Neural cell (in vitro differentiated cells): ENCODE measurements at regions not wholly inside any gene's neighbourhood (a gene's known extent, or its start where the extent isn't known, plus 50 kb on each side); places are given as distances from the start of the nearest gene placed in this dataset.

Source experiments
- H2AFZ ChIP-seq: fragments of 200-600, 300-800 bp; sonication (generic), shearing (Covaris generic); 2 replicates; pipeline ENCODE4 v1.6.0; 2014; ENCODE audit warnings: low read depth, mild to moderate bottlenecking, antibody characterized with exemption, low read length, moderate library complexity
- H3F3A ChIP-seq: fragments of 200-600 bp; shearing (Covaris generic); 2 replicates; pipeline ENCODE4 v1.6.1; 2016; ENCODE audit warnings: mild to moderate bottlenecking, moderate library complexity, mixed read lengths, antibody characterized with exemption, low read length; ENCODE audit not compliant: insufficient read depth, poor library complexity, severe bottlenecking
- H3K27ac ChIP-seq: fragments of 200-600, 300-800 bp; sonication (generic), shearing (Covaris generic); 2 replicates; pipeline ENCODE4 v1.5.1; 2014; ENCODE audit warnings: mild to moderate bottlenecking, low read length, moderate library complexity
- H3K27me3 ChIP-seq: fragments of 300-800, 200-600 bp; sonication (generic), shearing (Covaris generic); 2 replicates; pipeline ENCODE4 v1.6.0; 2014; ENCODE audit warnings: mild to moderate bottlenecking, low read depth, low read length, moderate library complexity; ENCODE audit not compliant: insufficient read depth
- H3K36me3 ChIP-seq: fragments of 300-800, 200-600 bp; sonication (generic), shearing (Covaris generic); 2 replicates; pipeline ENCODE4 v1.5.1; 2014; ENCODE audit warnings: mild to moderate bottlenecking, antibody characterized with exemption, low read length, moderate library complexity; ENCODE audit not compliant: insufficient read depth
- H3K4me2 ChIP-seq: fragments of 300-800, 200-600 bp; sonication (generic), shearing (Covaris generic); 2 replicates; pipeline ENCODE4 v1.6.0; 2014; ENCODE audit warnings: mild to moderate bottlenecking, low read length
- H3K4me3 ChIP-seq: fragments of 300-800, 200-600 bp; sonication (generic), shearing (Covaris generic); 2 replicates; pipeline ENCODE4 v1.5.1; 2014; ENCODE audit warnings: mild to moderate bottlenecking, low read length, moderate library complexity
- H3K79me2 ChIP-seq: fragments of 200-600 bp; shearing (Covaris generic); replicated peaks from 2 replicates; pipeline ENCODE4 v1.6.0; 2014; ENCODE audit warnings: mild to moderate bottlenecking, low read length, moderate library complexity; ENCODE audit not compliant: insufficient read depth
- H3K9ac ChIP-seq: fragments of 300-800, 200-600 bp; sonication (generic), shearing (Covaris generic); 2 replicates; pipeline ENCODE4 v1.6.1; 2016; ENCODE audit warnings: mild to moderate bottlenecking, low read length, mixed read lengths
- H3K9me2 ChIP-seq: fragments of 200-600 bp; shearing (Covaris generic); 2 replicates; pipeline ENCODE4 v1.6.1; 2016; ENCODE audit warnings: mild to moderate bottlenecking, low read length, mixed read lengths; ENCODE audit not compliant: insufficient read depth
- H3K9me3 ChIP-seq: fragments of 200-600, 300-800 bp; sonication (generic), shearing (Covaris generic); 2 replicates; pipeline ENCODE4 v1.6.1; 2016; ENCODE audit warnings: mild to moderate bottlenecking, mixed run types, low read length, moderate library complexity, mixed read lengths
- H4K20me1 ChIP-seq: fragments of 200-600 bp; shearing (Covaris generic); 2 replicates; pipeline ENCODE4 v1.6.1; 2016; ENCODE audit warnings: mild to moderate bottlenecking, mixed run types; ENCODE audit not compliant: insufficient read depth
- CTCF ChIP-seq: fragments of 450-650 bp; IDR thresholded peaks from 2 replicates; pipeline ENCODE4 v1.5.1; 2014; ENCODE audit warnings: antibody characterized with exemption, mild to moderate bottlenecking, moderate library complexity; ENCODE audit not compliant: poor library complexity, severe bottlenecking
- EP300 ChIP-seq: fragments of 450-650 bp; conservative IDR thresholded peaks from 2 replicates; pipeline ENCODE4 v1.6.1; 2014; ENCODE audit warnings: antibody characterized with exemption, mild to moderate bottlenecking, moderate library complexity; ENCODE audit not compliant: poor library complexity, severe bottlenecking
- EZH2 ChIP-seq: fragments of 200-600, 300-800 bp; shearing (Covaris generic), sonication (generic); IDR thresholded peaks from 2 replicates; pipeline ENCODE4 v1.6.1; 2014; ENCODE audit warnings: antibody characterized with exemption, low read length, borderline replicate concordance, mild to moderate bottlenecking; ENCODE audit not compliant: insufficient read depth, poor library complexity, severe bottlenecking
- MXI1 ChIP-seq: fragments of 450-650 bp; conservative IDR thresholded peaks from 2 replicates; pipeline ENCODE4 v1.6.1; 2014; ENCODE audit warnings: antibody characterized with exemption, mild to moderate bottlenecking; ENCODE audit not compliant: poor library complexity, severe bottlenecking
- POLR2AphosphoS5 ChIP-seq: IDR thresholded peaks from 2 replicates; pipeline ENCODE4 v1.6.1; 2012
- RAD21 ChIP-seq: fragments of 450-650 bp; conservative IDR thresholded peaks from 2 replicates; pipeline ENCODE4 v1.6.1; 2014; ENCODE audit warnings: antibody characterized with exemption, mild to moderate bottlenecking, moderate library complexity
- SMC3 ChIP-seq: fragments of 450-650 bp; conservative IDR thresholded peaks from 2 replicates; pipeline ENCODE4 v1.6.1; 2014; ENCODE audit warnings: antibody characterized with exemption, mild to moderate bottlenecking, moderate library complexity; ENCODE audit not compliant: poor library complexity
- TAF1 ChIP-seq: IDR thresholded peaks from 2 replicates; pipeline ENCODE4 v1.6.1; 2012; ENCODE audit warnings: low read depth
- TF ChIP-seq, protein P1 (sequence below): IDR thresholded peaks from 2 replicates; pipeline ENCODE4 v1.6.1; 2012; ENCODE audit warnings: borderline replicate concordance

GRCh38 chr16:87194172-87194571 lies 123.0 kb downstream of the C16orf95 start:
- no peak overlapping the region for H2AFZ ChIP-seq
- H3K9ac ChIP-seq: no peak overlapping the region
- no peaks in the 10 kb centered on the region for H3K79me2 ChIP-seq
- no peaks in the 10 kb centered on the region for H4K20me1 ChIP-seq
- no peaks in the 10 kb centered on the region for H3K9me3 ChIP-seq
- no peak overlapping the region for H3K4me3 ChIP-seq
- no peaks in the 10 kb centered on the region for H3F3A ChIP-seq
- no peaks in the 10 kb centered on the region for H3K36me3 ChIP-seq
- H3K4me2 ChIP-seq: no peak overlapping the region
- H3K27ac ChIP-seq: no peak overlapping the region
- no peaks in the 10 kb centered on the region for H3K9me2 ChIP-seq
- TF ChIP-seq MXI1 (no peak), TAF1 (no peak), RAD21 (no peak), EP300 (no peak), POLR2AphosphoS5 (no peak), EZH2 (no peak), SMC3 (no peak), CTCF (no peak)
- TF ChIP-seq, protein P1, sequence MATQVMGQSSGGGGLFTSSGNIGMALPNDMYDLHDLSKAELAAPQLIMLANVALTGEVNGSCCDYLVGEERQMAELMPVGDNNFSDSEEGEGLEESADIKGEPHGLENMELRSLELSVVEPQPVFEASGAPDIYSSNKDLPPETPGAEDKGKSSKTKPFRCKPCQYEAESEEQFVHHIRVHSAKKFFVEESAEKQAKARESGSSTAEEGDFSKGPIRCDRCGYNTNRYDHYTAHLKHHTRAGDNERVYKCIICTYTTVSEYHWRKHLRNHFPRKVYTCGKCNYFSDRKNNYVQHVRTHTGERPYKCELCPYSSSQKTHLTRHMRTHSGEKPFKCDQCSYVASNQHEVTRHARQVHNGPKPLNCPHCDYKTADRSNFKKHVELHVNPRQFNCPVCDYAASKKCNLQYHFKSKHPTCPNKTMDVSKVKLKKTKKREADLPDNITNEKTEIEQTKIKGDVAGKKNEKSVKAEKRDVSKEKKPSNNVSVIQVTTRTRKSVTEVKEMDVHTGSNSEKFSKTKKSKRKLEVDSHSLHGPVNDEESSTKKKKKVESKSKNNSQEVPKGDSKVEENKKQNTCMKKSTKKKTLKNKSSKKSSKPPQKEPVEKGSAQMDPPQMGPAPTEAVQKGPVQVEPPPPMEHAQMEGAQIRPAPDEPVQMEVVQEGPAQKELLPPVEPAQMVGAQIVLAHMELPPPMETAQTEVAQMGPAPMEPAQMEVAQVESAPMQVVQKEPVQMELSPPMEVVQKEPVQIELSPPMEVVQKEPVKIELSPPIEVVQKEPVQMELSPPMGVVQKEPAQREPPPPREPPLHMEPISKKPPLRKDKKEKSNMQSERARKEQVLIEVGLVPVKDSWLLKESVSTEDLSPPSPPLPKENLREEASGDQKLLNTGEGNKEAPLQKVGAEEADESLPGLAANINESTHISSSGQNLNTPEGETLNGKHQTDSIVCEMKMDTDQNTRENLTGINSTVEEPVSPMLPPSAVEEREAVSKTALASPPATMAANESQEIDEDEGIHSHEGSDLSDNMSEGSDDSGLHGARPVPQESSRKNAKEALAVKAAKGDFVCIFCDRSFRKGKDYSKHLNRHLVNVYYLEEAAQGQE: no peak
- no peaks in the 10 kb centered on the region for H3K27me3 ChIP-seq

- no peaks in the 10 kb centered on the region for H3K79me2 ChIP-seq
- H3F3A ChIP-seq: no peaks in the 10 kb centered on the region
- H3K9me3 ChIP-seq: no peaks in the 10 kb centered on the region
- H3K36me3 ChIP-seq: no peaks in the 10 kb centered on the region
- H2AFZ ChIP-seq: no peak overlapping the region
- no peak for TF ChIP-seq EZH2
- no peak for TF ChIP-seq RAD21
- no peak for TF ChIP-seq EP300
- TF ChIP-seq, protein P1: no peak
- no peak for TF ChIP-seq MXI1
- TF ChIP-seq SMC3: no peak
- no peak for TF ChIP-seq CTCF
- TF ChIP-seq POLR2AphosphoS5: no peak
- TF ChIP-seq TAF1: no peak
- no peak overlapping the region for H3K4me2 ChIP-seq
- no peaks in the 10 kb centered on the region for H4K20me1 ChIP-seq
- H3K27ac ChIP-seq: no peak overlapping the region
- no peaks in the 10 kb centered on the region for H3K9me2 ChIP-seq
- no peak overlapping the region for H3K9ac ChIP-seq
- H3K4me3 ChIP-seq: no peak overlapping the region
- H3K27me3 ChIP-seq: no peaks in the 10 kb centered on the region
These were observed 122.0 kb downstream of the C16orf95 start for GRCh38 chr16:87195161-87195560.
